HS-27A (cell line): ENCODE measurements at regions not wholly inside any gene's neighbourhood (a gene's known extent, or its start where the extent isn't known, plus 50 kb on each side); places are given as distances from the start of the nearest gene placed in this dataset.
"Not testable (repeated sequence)": the region's sequence is repeated elsewhere in the genome, so short reads cannot be mapped to it uniquely, and the experiment has no call there.

Source experiments
- DNase-seq: peaks from one replicate; pipeline ENCODE4 v3.0.0-alpha.2; 2012; ENCODE audit warnings: low read depth, missing footprints

GRCh38 chr20:47845382-47845977 is 60.2 kb upstream of the SULF2 start:
- DNase-seq, result not testable (repeated sequence)

GRCh38 chr20:47844568-47844906 is 59.3 kb upstream of the SULF2 start:
- DNase-seq, result not testable (repeated sequence)

- DNase-seq, result no peak
Measured at GRCh38 chr20:47843886-47844567, 58.7 kb upstream of the SULF2 start.

GRCh38 chr20:47842950-47843349 is 57.7 kb upstream of the SULF2 start:
- DNase-seq, result not testable (repeated sequence)

GRCh38 chr20:47842004-47842403 is 56.7 kb upstream of the SULF2 start:
- DNase-seq, result not testable (repeated sequence)

- not testable (repeated sequence) for DNase-seq
Measured at GRCh38 chr20:47836256-47836817, 51.1 kb upstream of the SULF2 start.
